ENCODE measurements at regions not wholly inside any gene's neighbourhood (a gene's known extent, or its start where the extent isn't known, plus 50 kb on each side); places are given as distances from the start of the nearest gene placed in this dataset.
"Not testable (repeated sequence)": the region's sequence is repeated elsewhere in the genome, so short reads cannot be mapped to it uniquely, and the experiment has no call there.

- Histone ChIP-seq H3K9ac (ENCODE audit: low read length) (no peak overlapping the region), H3K36me3 (replicated peaks; ENCODE audit: low read depth, low read length) (no peaks in the 10 kb centered on the region), H3K27me3 (ENCODE audit: low read depth, low read length) (no peaks in the 10 kb centered on the region), H3K4me3 (ENCODE audit: low read length) (no peak overlapping the region), H3K79me2 (ENCODE audit: low read length) (no peaks in the 10 kb centered on the region), H2AFZ (ENCODE audit: low read depth, low read length) (no peak overlapping the region), H4K20me1 (ENCODE audit: insufficient read depth, low read length) (no peaks in the 10 kb centered on the region), H3K9me3 (ENCODE audit: insufficient read depth, low read length) (no peaks in the 10 kb centered on the region), H3K4me1 (ENCODE audit: low read length) (no peaks in the 10 kb centered on the region), H3K4me2 (ENCODE audit: low read length) (no peak overlapping the region), H3K27ac (ENCODE audit: low read length) (no peak overlapping the region)
- TF ChIP-seq CTCF (IDR thresholded peaks at IDR 0.05; ENCODE audit: low read depth, low read length) = no peak
- TF ChIP-seq EZH2phosphoT487 (IDR thresholded peaks at IDR 0.05; ENCODE audit: low read depth) = no peak
Measured at GRCh38 chr11:89545691-89546090, 54.5 kb upstream of the NOX4 start.

GRCh38 chr11:89555781-89556180 is 64.6 kb upstream of the NOX4 start:
- not testable (repeated sequence) for H4K20me1 ChIP-seq (ENCODE audit: insufficient read depth, low read length); H2AFZ ChIP-seq (ENCODE audit: low read depth, low read length); H3K4me2 ChIP-seq (ENCODE audit: low read length); H3K36me3 ChIP-seq (replicated peaks; ENCODE audit: low read depth, low read length); H3K9ac ChIP-seq (ENCODE audit: low read length); H3K4me1 ChIP-seq (ENCODE audit: low read length); H3K27me3 ChIP-seq (ENCODE audit: low read depth, low read length); H3K79me2 ChIP-seq (ENCODE audit: low read length); H3K9me3 ChIP-seq (ENCODE audit: insufficient read depth, low read length); H3K4me3 ChIP-seq (ENCODE audit: low read length); H3K27ac ChIP-seq (ENCODE audit: low read length)

- not testable (repeated sequence) for H2AFZ ChIP-seq (ENCODE audit: low read depth, low read length); H3K79me2 ChIP-seq (ENCODE audit: low read length); H3K4me2 ChIP-seq (ENCODE audit: low read length); H3K4me1 ChIP-seq (ENCODE audit: low read length); H3K36me3 ChIP-seq (replicated peaks; ENCODE audit: low read depth, low read length); H3K27me3 ChIP-seq (ENCODE audit: low read depth, low read length); H3K27ac ChIP-seq (ENCODE audit: low read length); H3K9me3 ChIP-seq (ENCODE audit: insufficient read depth, low read length); H4K20me1 ChIP-seq (ENCODE audit: insufficient read depth, low read length); H3K9ac ChIP-seq (ENCODE audit: low read length); H3K4me3 ChIP-seq (ENCODE audit: low read length)
Measured at GRCh38 chr11:89556731-89557707, 65.8 kb upstream of the NOX4 start.

GRCh38 chr11:89560598-89560997 is 69.4 kb upstream of the NOX4 start:
- H3K36me3 ChIP-seq (replicated peaks; ENCODE audit: low read depth, low read length); H3K4me1 ChIP-seq (ENCODE audit: low read length); H2AFZ ChIP-seq (ENCODE audit: low read depth, low read length); H3K27me3 ChIP-seq (ENCODE audit: low read depth, low read length); H3K9me3 ChIP-seq (ENCODE audit: insufficient read depth, low read length); H3K4me3 ChIP-seq (ENCODE audit: low read length); H3K27ac ChIP-seq (ENCODE audit: low read length); H3K4me2 ChIP-seq (ENCODE audit: low read length); H3K79me2 ChIP-seq (ENCODE audit: low read length); H4K20me1 ChIP-seq (ENCODE audit: insufficient read depth, low read length); H3K9ac ChIP-seq (ENCODE audit: low read length): not testable (repeated sequence)

GRCh38 chr11:89562731-89563130 is 71.6 kb upstream of the NOX4 start:
- not testable (repeated sequence) for H3K4me2 ChIP-seq (ENCODE audit: low read length); H3K27me3 ChIP-seq (ENCODE audit: low read depth, low read length); H3K4me3 ChIP-seq (ENCODE audit: low read length); H3K4me1 ChIP-seq (ENCODE audit: low read length); H4K20me1 ChIP-seq (ENCODE audit: insufficient read depth, low read length); H3K9ac ChIP-seq (ENCODE audit: low read length); H3K27ac ChIP-seq (ENCODE audit: low read length); H3K79me2 ChIP-seq (ENCODE audit: low read length); H2AFZ ChIP-seq (ENCODE audit: low read depth, low read length); H3K9me3 ChIP-seq (ENCODE audit: insufficient read depth, low read length); H3K36me3 ChIP-seq (replicated peaks; ENCODE audit: low read depth, low read length)

- Histone ChIP-seq H3K27me3 (ENCODE audit: low read depth, low read length) (no peaks in the 10 kb centered on the region), H3K36me3 (replicated peaks; ENCODE audit: low read depth, low read length) (no peaks in the 10 kb centered on the region), H3K9me3 (ENCODE audit: insufficient read depth, low read length) (no peaks in the 10 kb centered on the region), H3K79me2 (ENCODE audit: low read length) (no peaks in the 10 kb centered on the region), H4K20me1 (ENCODE audit: insufficient read depth, low read length) (no peaks in the 10 kb centered on the region), H3K4me1 (ENCODE audit: low read length) (no peaks in the 10 kb centered on the region), H3K9ac (ENCODE audit: low read length) (no peak overlapping the region), H2AFZ (ENCODE audit: low read depth, low read length) (no peak overlapping the region), H3K4me2 (ENCODE audit: low read length) (no peak overlapping the region), H3K27ac (ENCODE audit: low read length) (no peak overlapping the region), H3K4me3 (ENCODE audit: low read length) (no peak overlapping the region)
- TF ChIP-seq CTCF (IDR thresholded peaks at IDR 0.05; ENCODE audit: low read depth, low read length) (no peak), EZH2phosphoT487 (IDR thresholded peaks at IDR 0.05; ENCODE audit: low read depth) (no peak)
Measured at GRCh38 chr11:89566972-89567371, 75.8 kb upstream of the NOX4 start.

- not testable (repeated sequence) for H2AFZ ChIP-seq (ENCODE audit: low read depth, low read length); H3K79me2 ChIP-seq (ENCODE audit: low read length); H3K9me3 ChIP-seq (ENCODE audit: insufficient read depth, low read length)
Measured at GRCh38 chr11:89569387-89569786, 78.2 kb upstream of the NOX4 start.

GRCh38 chr11:89571706-89572105 is 80.5 kb upstream of the NOX4 start:
- H3K27ac ChIP-seq (ENCODE audit: low read length); H2AFZ ChIP-seq (ENCODE audit: low read depth, low read length); H3K27me3 ChIP-seq (ENCODE audit: low read depth, low read length); H3K9me3 ChIP-seq (ENCODE audit: insufficient read depth, low read length); H3K36me3 ChIP-seq (replicated peaks; ENCODE audit: low read depth, low read length); H3K4me2 ChIP-seq (ENCODE audit: low read length); H3K9ac ChIP-seq (ENCODE audit: low read length); H3K4me3 ChIP-seq (ENCODE audit: low read length); H3K79me2 ChIP-seq (ENCODE audit: low read length); H3K4me1 ChIP-seq (ENCODE audit: low read length); H4K20me1 ChIP-seq (ENCODE audit: insufficient read depth, low read length): not testable (repeated sequence)

More at GRCh38 chr11:89569387-89569786, 78.2 kb upstream of the NOX4 start:
- not testable (repeated sequence) for H3K27me3 ChIP-seq (ENCODE audit: low read depth, low read length); H3K4me3 ChIP-seq (ENCODE audit: low read length); H3K27ac ChIP-seq (ENCODE audit: low read length); H4K20me1 ChIP-seq (ENCODE audit: insufficient read depth, low read length); H3K9ac ChIP-seq (ENCODE audit: low read length); H3K36me3 ChIP-seq (replicated peaks; ENCODE audit: low read depth, low read length); H3K4me2 ChIP-seq (ENCODE audit: low read length); H3K4me1 ChIP-seq (ENCODE audit: low read length)
